Chondrocyte (in vitro differentiated cells): ENCODE measurements at regions not wholly inside any gene's neighbourhood (a gene's known extent, or its start where the extent isn't known, plus 50 kb on each side); places are given as distances from the start of the nearest gene placed in this dataset.

ENCODE experiments used
- DNase-seq: peaks from one replicate; pipeline ENCODE4 v3.0.0; 2021; ENCODE audit warnings: mixed read lengths, low spot score
- H3K27ac Mint-ChIP-seq: one replicate; pipeline ENCODE4 v1.8.0; 2021; ENCODE audit warnings: mild to moderate bottlenecking, moderate library complexity, mixed read lengths; ENCODE audit not compliant: unreplicated experiment
- H3K27me3 Mint-ChIP-seq: 2 replicates; pipeline ENCODE4 v1.8.0; 2021; ENCODE audit warnings: low read depth, mixed read lengths
- H3K36me3 Mint-ChIP-seq: 2 replicates; pipeline ENCODE4 v1.8.0; 2021; ENCODE audit warnings: low read depth, mixed read lengths
- H3K4me1 Mint-ChIP-seq: 2 replicates; pipeline ENCODE4 v1.8.0; 2021; ENCODE audit warnings: low read depth, mild to moderate bottlenecking, mixed read lengths
- H3K4me3 Mint-ChIP-seq: one replicate; pipeline ENCODE4 v1.8.0; 2021; ENCODE audit warnings: mild to moderate bottlenecking, moderate library complexity, mixed read lengths; ENCODE audit not compliant: unreplicated experiment
- H3K9me3 Mint-ChIP-seq: 2 replicates; pipeline ENCODE4 v1.8.0; 2021; ENCODE audit warnings: low read depth, mixed read lengths
- TF ChIP-seq, protein P1 (sequence below): fragments of 200-600 bp; sonication (generic); IDR thresholded peaks from 2 replicates; pipeline ENCODE4 v1.5.0; 2021; ENCODE audit warnings: antibody characterized with exemption, mild to moderate bottlenecking, moderate library complexity

DNA sequence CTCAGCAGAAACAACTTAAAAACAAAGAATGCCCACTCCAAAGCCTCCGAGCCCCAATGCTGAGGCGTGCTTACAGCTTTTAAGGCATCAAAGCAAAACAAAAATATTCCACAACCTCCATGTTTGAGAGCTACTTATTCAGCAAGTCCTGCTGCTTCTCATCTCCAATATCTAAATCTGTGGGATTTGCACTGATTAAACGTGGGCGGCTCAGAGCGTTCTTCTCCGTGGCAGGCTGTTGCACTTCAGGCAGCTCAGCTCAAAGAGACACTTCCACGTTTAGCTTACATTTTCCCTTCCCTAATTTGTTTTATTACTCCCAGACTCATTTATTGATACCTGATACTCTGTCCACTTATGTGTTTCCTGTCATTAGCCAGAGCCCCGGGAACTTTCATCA is 282.6 kb upstream of the MCTP2 start:
- peaks cover 5% of the 10 kb centered on the region for H3K9me3 Mint-ChIP-seq
- no peak overlapping the region for H3K27ac Mint-ChIP-seq
- H3K36me3 Mint-ChIP-seq = no peaks in the 10 kb centered on the region
- DNase-seq = no peak
- no peak overlapping the region for H3K4me3 Mint-ChIP-seq
- peaks cover 4% of the 10 kb centered on the region for H3K4me1 Mint-ChIP-seq
- TF ChIP-seq, protein P1, sequence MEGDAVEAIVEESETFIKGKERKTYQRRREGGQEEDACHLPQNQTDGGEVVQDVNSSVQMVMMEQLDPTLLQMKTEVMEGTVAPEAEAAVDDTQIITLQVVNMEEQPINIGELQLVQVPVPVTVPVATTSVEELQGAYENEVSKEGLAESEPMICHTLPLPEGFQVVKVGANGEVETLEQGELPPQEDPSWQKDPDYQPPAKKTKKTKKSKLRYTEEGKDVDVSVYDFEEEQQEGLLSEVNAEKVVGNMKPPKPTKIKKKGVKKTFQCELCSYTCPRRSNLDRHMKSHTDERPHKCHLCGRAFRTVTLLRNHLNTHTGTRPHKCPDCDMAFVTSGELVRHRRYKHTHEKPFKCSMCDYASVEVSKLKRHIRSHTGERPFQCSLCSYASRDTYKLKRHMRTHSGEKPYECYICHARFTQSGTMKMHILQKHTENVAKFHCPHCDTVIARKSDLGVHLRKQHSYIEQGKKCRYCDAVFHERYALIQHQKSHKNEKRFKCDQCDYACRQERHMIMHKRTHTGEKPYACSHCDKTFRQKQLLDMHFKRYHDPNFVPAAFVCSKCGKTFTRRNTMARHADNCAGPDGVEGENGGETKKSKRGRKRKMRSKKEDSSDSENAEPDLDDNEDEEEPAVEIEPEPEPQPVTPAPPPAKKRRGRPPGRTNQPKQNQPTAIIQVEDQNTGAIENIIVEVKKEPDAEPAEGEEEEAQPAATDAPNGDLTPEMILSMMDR = no peak
- peaks cover 7% of the 10 kb centered on the region for H3K27me3 Mint-ChIP-seq

DNA sequence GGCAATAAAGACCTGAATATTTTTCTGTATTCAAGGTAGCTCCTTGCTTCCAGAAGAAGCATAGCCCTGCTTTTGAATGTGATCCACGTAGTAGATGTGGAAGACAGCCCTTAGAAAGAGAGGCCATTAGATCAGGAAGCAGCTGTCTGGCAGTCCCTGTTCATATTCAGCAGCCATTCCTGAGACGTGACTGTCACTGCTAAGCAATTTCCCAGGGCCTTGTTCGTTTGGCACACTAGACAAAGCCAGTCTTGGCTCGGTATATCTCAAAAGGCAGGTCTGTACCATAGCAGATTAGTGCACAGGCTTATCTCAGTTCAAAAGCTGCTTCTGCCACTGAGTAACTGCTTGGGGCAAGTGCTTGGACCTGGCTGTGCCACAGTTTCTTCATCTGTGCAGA is 287.8 kb upstream of the MCTP2 start:
- TF ChIP-seq, protein P1 = no peak

DNA sequence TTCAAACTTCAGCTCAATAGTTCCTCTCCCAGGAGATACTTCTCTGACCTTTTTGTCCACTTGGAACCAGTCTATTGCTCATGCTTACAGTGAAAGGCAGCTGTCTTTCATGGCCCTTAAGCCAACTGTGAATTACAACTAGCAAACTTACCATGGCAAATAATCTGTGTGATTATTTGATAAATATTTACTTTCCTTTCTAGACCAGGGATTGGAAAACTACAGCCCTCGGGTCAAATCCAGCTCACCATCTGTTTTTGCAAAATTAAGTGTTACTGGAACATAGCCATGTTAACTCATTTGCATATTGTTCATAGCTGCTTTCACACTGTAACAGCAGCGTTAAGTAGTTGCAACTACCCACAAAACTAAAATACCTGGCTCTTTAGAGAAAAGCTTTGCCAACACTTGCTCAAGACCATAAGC is 289.1 kb upstream of the MCTP2 start:
- H3K9me3 Mint-ChIP-seq = peaks cover 5% of the 10 kb centered on the region
- no peaks in the 10 kb centered on the region for H3K4me1 Mint-ChIP-seq
- TF ChIP-seq, protein P1 = no peak
- no peak overlapping the region for H3K27ac Mint-ChIP-seq
- no peaks in the 10 kb centered on the region for H3K36me3 Mint-ChIP-seq
- DNase-seq = no peak
- H3K27me3 Mint-ChIP-seq = no peaks in the 10 kb centered on the region
- H3K4me3 Mint-ChIP-seq = no peak overlapping the region

More for the DNA sequence above, 287.8 kb upstream of the MCTP2 start:
- no peak for DNase-seq
- Mint-ChIP-seq H3K27ac (no peak overlapping the region), H3K4me1 (no peaks in the 10 kb centered on the region), H3K4me3 (no peak overlapping the region), H3K36me3 (no peaks in the 10 kb centered on the region), H3K27me3 (no peaks in the 10 kb centered on the region), H3K9me3 (peaks cover 5% of the 10 kb centered on the region)

DNA sequence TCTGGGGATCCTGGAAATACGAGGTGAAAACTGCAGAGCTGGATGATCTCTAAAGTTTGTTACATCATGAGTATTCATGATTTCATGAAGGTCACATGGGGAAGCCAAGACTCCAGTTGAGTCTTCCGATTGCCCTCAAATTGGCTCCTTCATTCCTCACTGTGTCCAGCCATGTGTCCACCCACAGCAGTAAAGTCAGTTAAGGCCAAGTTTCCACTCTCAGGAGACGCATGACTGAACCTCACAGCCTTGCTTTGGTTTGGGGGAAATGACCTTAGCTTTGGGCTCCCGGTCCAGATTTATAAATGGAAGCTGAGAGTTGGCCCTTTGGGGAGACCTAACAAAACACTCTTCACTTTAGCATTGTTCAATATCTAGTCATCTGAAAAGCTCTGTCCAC is 289.7 kb upstream of the MCTP2 start:
- no peaks in the 10 kb centered on the region for H3K4me1 Mint-ChIP-seq
- H3K9me3 Mint-ChIP-seq = peaks cover 5% of the 10 kb centered on the region
- no peaks in the 10 kb centered on the region for H3K27me3 Mint-ChIP-seq
- no peak overlapping the region for H3K27ac Mint-ChIP-seq
- no peaks in the 10 kb centered on the region for H3K36me3 Mint-ChIP-seq
- no peak overlapping the region for H3K4me3 Mint-ChIP-seq
- no peak for DNase-seq
- TF ChIP-seq, protein P1 = no peak

DNA sequence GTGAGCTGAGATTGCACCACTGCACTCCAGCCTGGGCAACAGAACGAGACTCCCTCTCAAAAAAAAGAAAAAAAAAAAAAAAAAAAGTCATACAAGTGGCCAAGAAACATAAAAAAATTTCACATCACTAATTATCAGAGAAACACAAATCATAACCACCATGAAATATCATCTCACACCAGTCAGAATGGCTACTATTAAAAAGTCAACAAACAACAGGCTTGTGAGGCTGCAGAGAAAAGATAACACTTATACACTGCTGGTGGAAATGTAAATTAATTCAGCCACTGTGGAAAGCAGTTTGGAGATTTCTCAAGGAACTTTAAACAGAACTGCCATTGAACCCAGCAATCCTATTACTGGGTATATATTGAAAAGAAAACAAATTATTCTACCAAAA is 291.1 kb upstream of the MCTP2 start:
- H3K27me3 Mint-ChIP-seq = no peaks in the 10 kb centered on the region
- no peaks in the 10 kb centered on the region for H3K36me3 Mint-ChIP-seq
- H3K27ac Mint-ChIP-seq = no peak overlapping the region
- TF ChIP-seq, protein P1 = no peak
- no peak overlapping the region for H3K4me3 Mint-ChIP-seq
- H3K4me1 Mint-ChIP-seq = no peaks in the 10 kb centered on the region
- no peak for DNase-seq
- peaks cover 5% of the 10 kb centered on the region for H3K9me3 Mint-ChIP-seq
